Natural killer cell treated with Interleukin-12 subunit alpha and Interleukin-12 subunit beta and Interleukin-15 and Interleukin-18, amount 100 ng/mL, for 72 hours (primary cell): ENCODE measurements at regions not wholly inside any gene's neighbourhood (a gene's known extent, or its start where the extent isn't known, plus 50 kb on each side); places are given as distances from the start of the nearest gene placed in this dataset.

Experiments
- ATAC-seq, 2 donors: fragments of 150-1000 bp; cut with Tn5 transposase in 1 of 2; sonication (Bioruptor Pico), chemical (Tn5 transposase) in 1 of 2; 2 replicates each; pipeline ENCODE4 v1.10.0; 2021
- DNase-seq: peaks from one replicate; pipeline ENCODE4 v3.0.0; 2022; ENCODE audit warnings: low spot score
- H3K27ac Mint-ChIP-seq, 2 donors: 1 replicate in 1 of 2; 2 replicates in 1 of 2; pipeline ENCODE4 v1.8.0; 2022; ENCODE audit warnings: mixed read lengths in 2 of 2, mild to moderate bottlenecking in 1 of 2, moderate library complexity in 1 of 2
- H3K27me3 Mint-ChIP-seq, 2 donors: 1 replicate in 1 of 2; 2 replicates in 1 of 2; pipeline ENCODE4 v1.8.0; 2022; ENCODE audit warnings: mixed read lengths in 2 of 2
- H3K36me3 Mint-ChIP-seq: one replicate; pipeline ENCODE4 v1.8.0; 2022; ENCODE audit warnings: mixed read lengths
- H3K4me1 Mint-ChIP-seq, 2 donors: 1 replicate in 1 of 2; 2 replicates in 1 of 2; pipeline ENCODE4 v1.8.0; 2022; ENCODE audit warnings: low read depth in 2 of 2, mixed read lengths in 2 of 2, mild to moderate bottlenecking in 1 of 2
- H3K4me3 Mint-ChIP-seq: one replicate; pipeline ENCODE4 v1.8.0; 2022; ENCODE audit warnings: mixed read lengths
- H3K9me3 Mint-ChIP-seq: 2 replicates; pipeline ENCODE4 v1.8.0; 2022; ENCODE audit warnings: mixed read lengths

DNA sequence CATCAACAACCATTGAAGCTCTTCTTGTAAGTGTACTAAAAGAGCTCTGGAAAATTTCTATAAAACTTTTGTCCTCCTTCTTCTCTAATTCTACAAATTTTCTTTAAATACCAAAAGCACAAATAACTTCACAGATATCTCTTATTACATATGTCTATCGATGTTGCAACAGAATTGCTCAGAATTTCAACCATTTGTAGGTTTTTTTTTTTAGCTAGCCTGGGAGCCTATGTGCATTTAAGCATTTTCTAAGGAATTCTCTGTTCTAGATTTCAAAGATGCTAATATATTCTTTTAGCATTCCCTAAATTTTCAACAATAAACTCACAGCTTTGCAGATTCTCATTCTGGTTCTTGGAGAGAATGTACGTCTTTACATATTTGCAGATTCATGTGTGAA lies 774.3 kb upstream of the NR2F2 start:
- peaks cover 3% of the 10 kb centered on the region for H3K9me3 Mint-ChIP-seq
- ATAC-seq, result no peak
- DNase-seq, result no peak
- H3K4me3 Mint-ChIP-seq, result no peak overlapping the region
- peaks cover 12 to 39% of the 10 kb centered on the region in 2 donors for H3K27me3 Mint-ChIP-seq
- H3K27ac Mint-ChIP-seq, result no peak overlapping the region
- no peaks in the 10 kb centered on the region for H3K36me3 Mint-ChIP-seq
- peaks cover 11 to 15% of the 10 kb centered on the region in 2 donors for H3K4me1 Mint-ChIP-seq

DNA sequence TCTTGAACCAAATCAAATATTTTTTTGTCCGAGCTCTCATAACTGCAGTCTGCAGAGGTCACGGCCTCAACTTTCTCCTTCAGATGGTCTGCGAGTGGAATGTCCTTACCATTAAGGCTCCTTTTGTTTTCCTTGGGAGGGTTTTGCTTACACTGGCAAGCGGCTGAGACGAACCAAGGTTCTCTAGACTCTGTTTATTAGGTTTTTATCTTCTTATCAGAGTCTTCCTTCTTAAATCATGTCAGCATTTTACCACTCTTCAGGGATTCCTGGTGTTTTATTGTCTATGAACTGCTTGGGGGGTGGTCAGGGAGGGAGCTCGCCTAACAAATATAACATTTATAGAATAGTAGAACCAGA lies 773.7 kb upstream of the NR2F2 start:
- ATAC-seq (no peak), DNase-seq (no peak)
- H3K27me3 Mint-ChIP-seq, result peaks cover 12 to 46% of the 10 kb centered on the region in 2 donors
- H3K27ac Mint-ChIP-seq, result peak overlapping the region in 1 of 2 donors; percentile 88
- H3K36me3 Mint-ChIP-seq, result no peaks in the 10 kb centered on the region
- H3K4me3 Mint-ChIP-seq, result no peak overlapping the region
- peaks cover 11 to 15% of the 10 kb centered on the region in 2 donors for H3K4me1 Mint-ChIP-seq
- H3K9me3 Mint-ChIP-seq, result peaks cover 3% of the 10 kb centered on the region

DNA sequence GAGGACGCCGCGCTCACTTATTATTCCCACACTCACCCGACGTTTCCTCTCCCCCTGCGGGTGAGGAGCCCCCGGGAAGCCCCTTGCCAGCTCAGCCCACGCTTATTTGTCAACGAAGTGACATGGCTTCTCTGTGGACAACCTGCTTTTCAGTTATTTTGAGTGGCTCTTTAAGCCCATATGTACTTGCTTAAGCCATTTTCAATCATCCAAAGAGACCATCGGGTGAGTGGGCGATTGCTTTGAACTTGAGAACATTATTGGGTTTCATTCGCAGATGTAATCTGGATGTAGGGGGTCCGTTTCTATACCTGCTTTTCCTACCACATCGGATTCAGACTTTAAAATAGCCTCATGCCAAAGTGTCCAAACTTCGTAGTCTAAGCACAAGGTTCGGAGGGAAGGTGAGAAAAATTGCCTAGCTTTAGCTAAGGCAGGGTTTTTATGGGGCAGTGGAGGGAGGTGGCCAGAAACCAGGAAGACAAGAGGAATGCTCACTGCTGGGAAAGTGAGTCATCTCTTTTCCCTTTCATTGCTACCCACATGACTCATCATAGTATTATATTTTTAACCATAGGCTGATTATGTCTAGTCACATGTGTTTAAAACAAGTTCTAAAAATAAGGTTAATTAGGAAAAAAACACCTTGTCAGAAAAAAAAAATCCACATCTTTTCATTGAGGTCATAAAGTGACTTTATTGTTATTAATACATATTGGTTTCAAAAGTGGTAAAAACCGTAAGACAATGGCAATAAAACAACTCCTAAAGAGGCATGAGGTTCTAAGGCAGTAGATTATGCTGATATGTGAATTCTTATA lies 773.1 kb upstream of the NR2F2 start:
- Mint-ChIP-seq H3K36me3 (no peaks in the 10 kb centered on the region), H3K4me1 (peaks cover 11 to 15% of the 10 kb centered on the region in 2 donors), H3K27ac (peak overlapping the region; percentile 39 to 88), H3K27me3 (peaks cover 12 to 47% of the 10 kb centered on the region in 2 donors), H3K9me3 (peaks cover 3% of the 10 kb centered on the region), H3K4me3 (peak overlapping the region; percentile 29)
- ATAC-seq (peak; percentile 63 to 80), DNase-seq (peak; percentile 63)

DNA sequence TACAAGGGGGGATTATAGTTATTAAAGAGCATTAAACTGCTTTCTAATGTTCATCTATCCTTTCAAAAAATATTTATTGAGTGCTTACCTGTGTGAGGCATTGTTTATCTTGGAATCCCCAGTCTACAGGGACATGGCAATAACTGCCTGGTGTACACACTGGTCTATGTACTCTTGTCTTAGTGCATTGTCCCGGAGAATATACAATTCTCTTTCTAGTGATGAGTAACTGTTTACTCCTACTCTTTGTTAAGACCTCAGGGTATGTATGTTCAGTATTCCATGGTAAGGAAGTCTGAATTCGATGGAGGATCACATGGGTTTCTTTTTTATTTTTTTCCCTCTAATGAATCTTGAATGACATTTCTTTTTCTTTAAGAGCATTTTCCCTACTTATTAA lies 772.4 kb upstream of the NR2F2 start:
- no peaks in the 10 kb centered on the region for H3K36me3 Mint-ChIP-seq

DNA sequence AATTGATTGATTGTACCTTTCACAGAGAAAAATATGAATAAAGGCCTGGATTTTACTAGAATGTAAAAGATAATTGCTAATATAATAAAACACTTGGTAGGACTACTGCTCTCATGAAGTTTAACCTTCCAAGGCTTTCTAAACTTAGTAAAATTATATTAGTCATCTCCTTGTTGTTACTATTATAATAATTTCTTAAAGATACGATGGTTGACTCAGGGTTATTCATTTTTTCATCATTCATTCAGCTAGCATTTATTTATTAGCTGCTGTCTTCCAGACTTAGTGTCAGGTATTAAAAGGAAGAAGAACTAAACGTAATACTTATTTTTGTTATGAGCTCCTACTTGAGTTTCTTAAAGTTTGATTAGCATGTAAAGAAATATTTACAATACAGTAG lies 771.6 kb upstream of the NR2F2 start:
- H3K4me1 Mint-ChIP-seq, result peaks cover 11 to 15% of the 10 kb centered on the region in 2 donors
- no peaks in the 10 kb centered on the region for H3K36me3 Mint-ChIP-seq
- ATAC-seq, result no peak
- H3K27ac Mint-ChIP-seq, result peak overlapping the region in 1 of 2 donors; percentile 50
- H3K27me3 Mint-ChIP-seq, result peaks cover 15 to 47% of the 10 kb centered on the region in 2 donors
- no peak overlapping the region for H3K4me3 Mint-ChIP-seq
- peaks cover 3% of the 10 kb centered on the region for H3K9me3 Mint-ChIP-seq
- no peak for DNase-seq

More for the DNA sequence above, 772.4 kb upstream of the NR2F2 start:
- no peak for DNase-seq
- no peak for ATAC-seq
- peak overlapping the region; percentile 39 to 88 for H3K27ac Mint-ChIP-seq
- peaks cover 11 to 15% of the 10 kb centered on the region in 2 donors for H3K4me1 Mint-ChIP-seq
- peak overlapping the region; percentile 21 for H3K4me3 Mint-ChIP-seq
- H3K9me3 Mint-ChIP-seq, result peaks cover 3% of the 10 kb centered on the region
- H3K27me3 Mint-ChIP-seq, result peaks cover 12 to 47% of the 10 kb centered on the region in 2 donors

DNA sequence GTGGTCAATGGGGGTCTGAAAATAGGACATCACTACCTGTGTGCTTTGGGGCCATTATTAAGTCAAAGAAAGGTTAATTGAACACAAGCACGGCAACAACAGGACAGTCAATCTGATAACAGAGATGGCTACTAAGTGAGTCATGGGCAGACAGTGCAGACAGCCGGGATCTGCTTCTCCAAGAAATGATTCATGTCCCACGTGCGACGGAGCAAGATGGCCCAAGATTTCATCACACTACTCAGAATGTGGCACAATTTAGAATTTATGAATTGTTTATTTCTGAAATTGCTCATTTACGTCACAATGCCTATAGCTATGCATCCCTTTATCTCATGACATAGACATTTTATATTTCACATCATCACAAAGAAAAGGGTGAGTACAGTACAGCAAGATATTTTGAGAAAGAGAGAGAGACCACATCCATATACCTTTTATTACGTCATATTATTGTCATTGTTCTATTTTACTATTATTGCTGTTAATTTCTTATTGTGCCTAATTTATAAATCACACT lies 770.6 kb upstream of the NR2F2 start:
- no peak for DNase-seq
- peaks cover 3% of the 10 kb centered on the region for H3K9me3 Mint-ChIP-seq
- peaks cover 20 to 54% of the 10 kb centered on the region in 2 donors for H3K27me3 Mint-ChIP-seq
- peak in 1 of 2 donors; percentile 31 for ATAC-seq
- H3K36me3 Mint-ChIP-seq, result no peaks in the 10 kb centered on the region
- H3K4me1 Mint-ChIP-seq, result peaks cover 11 to 15% of the 10 kb centered on the region in 2 donors
- H3K27ac Mint-ChIP-seq, result no peak overlapping the region
- H3K4me3 Mint-ChIP-seq, result no peak overlapping the region

DNA sequence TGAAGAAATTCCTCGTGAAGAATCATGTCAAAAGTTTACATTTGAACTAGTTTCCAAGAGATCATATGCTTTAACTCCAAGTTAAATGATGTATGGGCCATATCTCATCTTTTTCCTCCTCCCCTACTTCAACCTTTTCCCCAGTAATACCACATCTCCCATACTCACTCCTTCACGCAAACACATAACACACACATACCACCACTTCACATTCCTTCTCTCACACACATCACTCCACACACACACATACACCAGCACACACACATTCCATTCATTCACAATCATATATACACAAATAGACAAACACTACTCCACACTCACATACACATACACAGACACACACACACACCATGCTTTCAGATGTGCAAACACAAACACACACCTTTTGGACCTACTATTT lies 769.0 kb upstream of the NR2F2 start:
- Mint-ChIP-seq H3K9me3 (peaks cover 3% of the 10 kb centered on the region), H3K4me3 (no peak overlapping the region), H3K27ac (no peak overlapping the region), H3K27me3 (peaks cover 20 to 42% of the 10 kb centered on the region in 2 donors), H3K36me3 (no peaks in the 10 kb centered on the region), H3K4me1 (peaks cover 11 to 16% of the 10 kb centered on the region in 2 donors)
- no peak for ATAC-seq
- no peak for DNase-seq

DNA sequence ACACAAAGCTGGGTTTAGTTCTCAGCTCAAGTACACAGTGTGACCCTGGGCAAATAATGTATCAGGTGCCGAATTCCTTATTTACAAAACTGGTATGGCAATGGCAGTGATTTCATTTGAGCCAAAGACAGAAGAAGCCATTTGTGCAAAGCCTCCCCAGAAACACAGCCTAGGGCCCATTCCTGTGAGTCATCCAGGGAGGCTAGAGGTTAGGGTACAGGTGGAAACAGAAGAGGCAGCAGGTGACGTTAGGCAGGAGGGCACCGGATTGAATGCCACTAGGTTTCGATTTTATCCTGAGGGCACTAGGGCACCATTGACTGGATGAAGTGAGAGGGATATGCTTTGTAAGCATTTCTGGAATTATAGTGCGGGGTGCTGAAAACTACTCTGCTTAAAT lies 766.9 kb upstream of the NR2F2 start:
- Mint-ChIP-seq H3K9me3 (peaks cover 3% of the 10 kb centered on the region), H3K36me3 (no peaks in the 10 kb centered on the region), H3K27me3 (peaks cover 30 to 43% of the 10 kb centered on the region in 2 donors), H3K4me1 (peaks cover 0 to 10% of the 10 kb centered on the region in 2 donors), H3K4me3 (no peak overlapping the region), H3K27ac (no peak overlapping the region)
- ATAC-seq, result no peak
- no peak for DNase-seq

DNA sequence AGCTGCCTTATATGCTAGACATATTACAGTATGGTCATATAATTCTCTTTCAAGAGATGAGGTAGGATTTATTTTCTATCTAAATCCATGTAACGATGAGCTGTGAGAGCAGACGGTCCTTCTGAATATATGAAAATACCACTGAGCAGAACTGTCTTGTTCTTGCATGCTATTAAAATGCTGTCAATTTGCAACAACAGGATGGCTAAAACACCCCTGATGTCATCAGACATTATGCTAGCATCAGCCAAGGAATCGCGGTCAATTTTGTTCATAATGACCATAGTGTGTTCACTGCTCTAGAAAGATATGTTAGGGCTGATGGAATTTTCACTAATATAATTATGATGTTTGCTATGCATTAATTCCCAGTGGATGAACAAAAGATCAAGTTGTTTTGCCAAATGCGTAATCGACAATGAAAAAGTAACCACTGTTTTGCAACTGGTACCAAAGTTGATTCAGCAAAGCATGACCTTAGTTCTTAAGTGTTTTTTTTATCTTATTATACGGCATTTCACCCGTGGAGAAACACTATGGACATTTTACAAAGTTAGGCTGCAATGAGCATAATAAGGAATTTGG lies 765.4 kb upstream of the NR2F2 start:
- H3K4me3 Mint-ChIP-seq, result no peak overlapping the region
- peaks cover 32 to 42% of the 10 kb centered on the region in 2 donors for H3K27me3 Mint-ChIP-seq
- peaks cover 6% of the 10 kb centered on the region for H3K36me3 Mint-ChIP-seq
- H3K9me3 Mint-ChIP-seq, result peaks cover 3% of the 10 kb centered on the region
- no peak overlapping the region for H3K27ac Mint-ChIP-seq
- peaks cover 0 to 7% of the 10 kb centered on the region in 2 donors for H3K4me1 Mint-ChIP-seq
- no peak for ATAC-seq
- no peak for DNase-seq

DNA sequence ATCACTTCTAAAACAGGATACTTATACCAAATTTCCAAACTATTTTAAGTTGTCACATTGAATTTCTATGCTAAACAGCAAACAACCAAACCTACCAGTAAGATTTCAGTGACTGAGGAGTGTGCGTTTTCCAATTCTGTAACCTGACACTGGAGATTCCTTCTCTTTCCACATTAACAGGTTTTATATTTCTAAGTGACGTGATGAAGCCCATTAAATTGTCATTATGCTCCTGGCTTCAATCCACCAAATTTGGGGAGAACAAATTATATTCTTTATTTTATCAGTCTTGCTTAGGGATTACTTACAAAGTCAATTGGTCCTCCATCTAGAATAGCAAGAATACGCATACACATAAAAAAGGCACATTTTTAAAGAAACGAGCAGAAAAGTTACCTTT lies 764.8 kb upstream of the NR2F2 start:
- no peak for ATAC-seq
- no peak for DNase-seq
- peaks cover 6% of the 10 kb centered on the region for H3K36me3 Mint-ChIP-seq
- peaks cover 3% of the 10 kb centered on the region for H3K9me3 Mint-ChIP-seq
- no peak overlapping the region for H3K4me3 Mint-ChIP-seq
- H3K4me1 Mint-ChIP-seq, result peaks cover 0 to 7% of the 10 kb centered on the region in 2 donors
- peaks cover 34 to 42% of the 10 kb centered on the region in 2 donors for H3K27me3 Mint-ChIP-seq
- H3K27ac Mint-ChIP-seq, result no peak overlapping the region

DNA sequence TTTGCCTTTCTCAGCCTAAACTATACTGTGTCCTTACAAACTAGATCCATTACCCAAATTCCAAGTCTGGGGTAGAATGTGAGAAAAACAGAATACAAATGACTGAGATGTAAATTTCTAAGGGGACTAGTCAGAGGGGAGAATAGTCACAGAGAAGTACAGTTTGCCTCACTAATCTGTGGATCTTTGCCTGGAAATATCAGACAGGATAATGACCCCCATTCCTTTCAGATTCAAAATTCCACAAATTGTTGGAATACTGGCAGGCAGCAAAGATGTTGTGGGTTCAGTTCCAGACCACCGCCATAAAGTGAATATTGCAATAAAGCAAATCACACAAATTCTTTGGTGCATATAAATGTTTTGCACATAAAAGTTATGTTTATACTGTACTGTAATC lies 762.8 kb upstream of the NR2F2 start:
- Mint-ChIP-seq H3K36me3 (peaks cover 15% of the 10 kb centered on the region), H3K4me3 (no peak overlapping the region), H3K4me1 (peaks cover 0 to 7% of the 10 kb centered on the region in 2 donors), H3K9me3 (peaks cover 3% of the 10 kb centered on the region), H3K27ac (no peak overlapping the region), H3K27me3 (peaks cover 31 to 34% of the 10 kb centered on the region in 2 donors)
- DNase-seq (no peak), ATAC-seq (no peak)

DNA sequence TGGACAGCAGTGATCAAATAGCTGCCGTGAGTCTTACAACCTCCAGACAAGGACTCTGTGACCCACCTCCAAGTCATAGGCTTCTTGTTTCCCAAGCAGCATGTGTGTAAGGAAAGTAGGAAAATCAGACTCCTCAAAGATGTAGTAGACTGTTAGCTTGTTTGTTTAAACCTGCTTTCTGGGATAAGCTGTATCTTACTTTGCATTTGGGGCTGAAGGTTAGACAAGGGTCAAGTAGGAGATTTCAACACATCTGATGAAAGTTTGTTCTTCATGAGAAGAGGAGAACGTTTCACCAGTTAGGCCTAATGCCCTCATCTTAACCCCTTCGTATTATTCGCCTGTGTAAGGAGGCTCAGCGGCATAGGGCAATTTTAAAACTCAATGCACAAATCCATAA lies 756.4 kb upstream of the NR2F2 start:
- Mint-ChIP-seq H3K27ac (no peak overlapping the region), H3K9me3 (peaks cover 3% of the 10 kb centered on the region), H3K36me3 (peaks cover 15% of the 10 kb centered on the region), H3K27me3 (peaks cover 26 to 28% of the 10 kb centered on the region in 2 donors), H3K4me1 (no peaks in the 10 kb centered on the region), H3K4me3 (no peak overlapping the region)
- no peak for ATAC-seq
- no peak for DNase-seq

DNA sequence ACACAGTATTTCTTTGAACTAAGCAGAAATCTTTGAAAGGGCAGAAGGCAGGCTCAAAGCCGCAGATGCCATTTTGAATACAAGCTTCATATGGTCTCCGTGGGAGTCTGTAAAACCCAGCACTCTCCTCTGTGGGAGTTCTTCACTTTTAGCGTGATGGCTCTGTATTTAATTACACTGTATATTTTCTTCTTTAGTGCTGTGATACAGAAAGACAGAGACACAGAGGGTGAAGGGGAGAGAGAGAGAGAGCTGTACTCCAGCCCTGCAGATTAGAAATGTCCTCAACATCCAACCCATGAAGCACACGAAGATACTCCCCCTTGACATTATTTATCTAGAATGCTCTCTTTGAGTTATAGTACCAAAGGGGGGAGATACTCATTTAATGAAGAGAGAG lies 752.6 kb upstream of the NR2F2 start:
- Mint-ChIP-seq H3K27me3 (peaks cover 26 to 36% of the 10 kb centered on the region in 2 donors), H3K4me1 (no peaks in the 10 kb centered on the region), H3K4me3 (no peak overlapping the region), H3K9me3 (no peaks in the 10 kb centered on the region), H3K36me3 (no peaks in the 10 kb centered on the region), H3K27ac (no peak overlapping the region)
- ATAC-seq (no peak), DNase-seq (no peak)

DNA sequence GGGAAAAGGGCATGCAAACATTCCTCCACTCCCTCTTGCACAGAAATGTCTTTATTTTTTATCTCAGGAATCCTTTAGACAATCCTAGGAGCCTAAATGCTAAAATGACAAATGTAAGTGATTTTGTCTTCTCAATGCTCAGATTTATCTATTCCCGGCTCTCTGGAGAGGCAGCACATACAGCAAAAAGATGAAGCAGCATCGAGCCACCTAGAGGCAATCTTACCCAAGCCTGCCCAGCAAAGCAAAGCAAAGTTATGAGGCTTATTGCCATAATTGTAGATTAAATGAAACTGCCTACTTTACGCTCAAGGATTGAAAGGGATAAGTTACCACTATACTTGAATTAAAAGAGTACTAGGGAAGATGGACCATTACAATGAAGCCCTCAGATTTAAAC lies 750.4 kb upstream of the NR2F2 start:
- Mint-ChIP-seq H3K36me3 (peaks cover 6% of the 10 kb centered on the region), H3K4me3 (no peak overlapping the region), H3K4me1 (no peaks in the 10 kb centered on the region), H3K27ac (no peak overlapping the region), H3K9me3 (no peaks in the 10 kb centered on the region), H3K27me3 (peaks cover 33 to 40% of the 10 kb centered on the region in 2 donors)
- DNase-seq (no peak), ATAC-seq (no peak)
